ENCODE measurements at regions not wholly inside any gene's neighbourhood (a gene's known extent, or its start where the extent isn't known, plus 50 kb on each side); places are given as distances from the start of the nearest gene placed in this dataset.

- intact Hi-C loops (cut with DNase I; ENCODE audit: low total_unique reads), result no loop called here
Measured at GRCh38 chr18:50469380-50469781, 90.5 kb upstream of the MAPK4 start.

GRCh38 chr18:50472941-50473340 is 86.9 kb upstream of the MAPK4 start:
- Histone ChIP-seq H3K36me3 (ENCODE audit: low read depth, missing control alignments) (no peaks in the 10 kb centered on the region), H3K4me3 (no peak overlapping the region), H3K4me1 (no peaks in the 10 kb centered on the region), H3K9me3 (no peaks in the 10 kb centered on the region), H3K27ac (no peak overlapping the region), H3K27me3 (no peaks in the 10 kb centered on the region)
- DNase-seq, result no peak
- WGBS, 2 donors, result 85 to 91% methylated on average over 1 of the region's 1 CpG
- intact Hi-C loops (cut with DNase I; ENCODE audit: low total_unique reads), result no loop called here
- TF ChIP-seq POLR2A (IDR thresholded peaks at IDR 0.05) (no peak), CTCF (IDR thresholded peaks at IDR 0.05) (no peak)

More at GRCh38 chr18:50469380-50469781, 90.5 kb upstream of the MAPK4 start:
- no peaks in the 10 kb centered on the region for H3K9me3 ChIP-seq
- no peaks in the 10 kb centered on the region for H3K27me3 ChIP-seq
- TF ChIP-seq CTCF (IDR thresholded peaks at IDR 0.05) (no peak), POLR2A (IDR thresholded peaks at IDR 0.05) (no peak)
- no peak overlapping the region for H3K27ac ChIP-seq
- no peaks in the 10 kb centered on the region for H3K4me1 ChIP-seq
- no peak overlapping the region for H3K4me3 ChIP-seq
- DNase-seq, result no peak
- 79% methylated on average over 6 of the region's 6 CpGs for WGBS, 2 donors
- no peaks in the 10 kb centered on the region for H3K36me3 ChIP-seq (ENCODE audit: low read depth, missing control alignments)

- Histone ChIP-seq H3K36me3 (ENCODE audit: low read depth, missing control alignments) (no peaks in the 10 kb centered on the region), H3K4me1 (no peaks in the 10 kb centered on the region), H3K27ac (no peak overlapping the region), H3K9me3 (no peaks in the 10 kb centered on the region), H3K27me3 (no peaks in the 10 kb centered on the region), H3K4me3 (no peak overlapping the region)
- no peak for DNase-seq
- WGBS, 2 donors, result 64% methylated on average over 2 to 5 of the region's 5 CpGs
- TF ChIP-seq CTCF (IDR thresholded peaks at IDR 0.05) (no peak), POLR2A (IDR thresholded peaks at IDR 0.05) (no peak)
- intact Hi-C loops (cut with DNase I; ENCODE audit: low total_unique reads), result no loop called here
Measured at GRCh38 chr18:50473881-50474280, 86.0 kb upstream of the MAPK4 start.

GRCh38 chr18:50475538-50476193 is 84.2 kb upstream of the MAPK4 start:
- DNase-seq, result no peak
- H3K4me1 ChIP-seq, result no peaks in the 10 kb centered on the region
- intact Hi-C loops (cut with DNase I; ENCODE audit: low total_unique reads), result no loop called here
- H3K9me3 ChIP-seq, result no peaks in the 10 kb centered on the region
- no peaks in the 10 kb centered on the region for H3K36me3 ChIP-seq (ENCODE audit: low read depth, missing control alignments)
- H3K27ac ChIP-seq, result no peak overlapping the region
- no peak overlapping the region for H3K4me3 ChIP-seq
- TF ChIP-seq POLR2A (IDR thresholded peaks at IDR 0.05) (no peak), CTCF (IDR thresholded peaks at IDR 0.05) (no peak)
- no peaks in the 10 kb centered on the region for H3K27me3 ChIP-seq
- 55 to 72% methylated on average over 4 of the region's 4 CpGs for WGBS, 2 donors

- no peaks in the 10 kb centered on the region for H3K36me3 ChIP-seq (ENCODE audit: low read depth, missing control alignments)
- H3K4me1 ChIP-seq, result no peaks in the 10 kb centered on the region
- H3K9me3 ChIP-seq, result no peaks in the 10 kb centered on the region
- H3K27ac ChIP-seq, result no peak overlapping the region
- no peak for DNase-seq
- H3K4me3 ChIP-seq, result no peak overlapping the region
- TF ChIP-seq POLR2A (IDR thresholded peaks at IDR 0.05) (no peak), CTCF (IDR thresholded peaks at IDR 0.05) (no peak)
- intact Hi-C loops (cut with DNase I; ENCODE audit: low total_unique reads), result no loop called here
- H3K27me3 ChIP-seq, result no peaks in the 10 kb centered on the region
- 41 to 43% methylated on average over 2 of the region's 2 CpGs for WGBS, 2 donors
Measured at GRCh38 chr18:50492097-50492496, 67.8 kb upstream of the MAPK4 start.

All from testis (tissue), 2 donors.